K562 (cell line): ENCODE measurements at regions not wholly inside any gene's neighbourhood (a gene's known extent, or its start where the extent isn't known, plus 50 kb on each side); places are given as distances from the start of the nearest gene placed in this dataset.

Experiments
- CBX3 ChIP-seq, 2 experiments: IDR thresholded peaks; 1 replicate in 1 of 2; 2 replicates in 1 of 2; pipeline ENCODE4 v1.6.1; 2012; ENCODE audit warnings: inconsistent platforms in 2 of 2, low read length in 2 of 2, borderline replicate concordance in 1 of 2, control low read depth in 1 of 2
- HEY1 ChIP-seq: fragments of 250-450 bp; sonication (Bioruptor Pico); IDR thresholded peaks from 2 replicates; pipeline ENCODE4 v1.5.0; 2020; ENCODE audit warnings: mild to moderate bottlenecking, moderate library complexity, borderline replicate concordance
- KLF16 ChIP-seq: IDR thresholded peaks from 2 replicates; pipeline ENCODE4 v1.6.1; 2016; ENCODE audit warnings: antibody characterized with exemption
- MEF2D ChIP-seq: conservative IDR thresholded peaks from 2 replicates; pipeline ENCODE4 v1.6.1; 2016; ENCODE audit warnings: low read depth, missing genetic modification characterization, missing compliant biosample characterization
- TCF3 ChIP-seq: sonication (generic); formaldehyde crosslinking; IDR thresholded peaks from 2 replicates; pipeline ENCODE4 v1.4.0; 2020; ENCODE audit warnings: mild to moderate bottlenecking, missing genetic modification reagents
- TRIM25 ChIP-seq: fragments of 450-650 bp; IDR thresholded peaks from 2 replicates; pipeline ENCODE4 v1.7.0; 2016; ENCODE audit warnings: borderline replicate concordance
- ZHX1 ChIP-seq: fragments of 150-350 bp; conservative IDR thresholded peaks from 2 replicates; pipeline ENCODE4 v1.6.1; 2014; ENCODE audit warnings: low read length
- ZNF699 ChIP-seq: fragments of 250-450 bp; sonication (Bioruptor Pico); IDR thresholded peaks from 2 replicates; pipeline ENCODE4 v1.8.0; 2021; ENCODE audit warnings: mild to moderate bottlenecking, moderate library complexity; ENCODE audit not compliant: insufficient replicate concordance

GRCh38 chr2:234764372-234764771, 187.4 kb upstream of the SH3BP4 start (continued):
- TF ChIP-seq ZHX1 (no peak), MEF2D (no peak), HEY1 (CRISPR knock-in tag) (no peak), TRIM25 (no peak), ZNF699 (CRISPR knock-in tag) (no peak), TCF3 (CRISPR knock-in tag) (no peak), KLF16 (no peak), CBX3 (IDR thresholded peaks at IDR 0.05; ENCODE audit: borderline replicate concordance in 1 of 2, low read length in 2 of 2) (no peak)
- TF ChIP-seq, all 486 proteins: peak for 0
